ENCODE measurements at regions not wholly inside any gene's neighbourhood (a gene's known extent, or its start where the extent isn't known, plus 50 kb on each side); places are given as distances from the start of the nearest gene placed in this dataset.

- TF ChIP-seq EZH2phosphoT487 (IDR thresholded peaks at IDR 0.05; ENCODE audit: low read depth, severe bottlenecking, unreplicated experiment) (no peak), EZH2 (IDR thresholded peaks at IDR 0.05; ENCODE audit: borderline replicate concordance) (no peak), CTCF (IDR thresholded peaks at IDR 0.05; ENCODE audit: poor library complexity) (no peak)
- no peak for DNase-seq (ENCODE audit: low spot score)
- no peaks in the 10 kb centered on the region for H3K36me3 ChIP-seq (replicated peaks; ENCODE audit: insufficient read depth, low read depth)
- H3K27ac ChIP-seq, result no peak overlapping the region
- no peaks in the 10 kb centered on the region for H3K9me2 ChIP-seq (replicated peaks; ENCODE audit: insufficient read depth)
- no peak overlapping the region for H2AFZ ChIP-seq
- H3K4me1 ChIP-seq (ENCODE audit: insufficient read depth), result no peaks in the 10 kb centered on the region
- H3K4me2 ChIP-seq, result no peak overlapping the region
- H4K20me1 ChIP-seq (ENCODE audit: insufficient read depth, poor library complexity, severe bottlenecking), result no peaks in the 10 kb centered on the region
- H3K4me3 ChIP-seq, result no peak overlapping the region
- no peaks in the 10 kb centered on the region for H3K27me3 ChIP-seq
- H3K79me2 ChIP-seq, result no peaks in the 10 kb centered on the region
- WGBS (ENCODE audit: low lambda C conversion rate, missing lambda C conversion rate), result 87% methylated on average over 7 of the region's 7 CpGs
- H3K9me3 ChIP-seq (ENCODE audit: low read depth), result no peaks in the 10 kb centered on the region
These were observed 97.8 kb upstream of the CLMN start for GRCh38 chr14:95417492-95417891.

GRCh38 chr14:95415993-95416392 is 96.3 kb upstream of the CLMN start:
- H3K4me3 ChIP-seq, result no peak overlapping the region
- H3K9me3 ChIP-seq (ENCODE audit: low read depth), result no peaks in the 10 kb centered on the region
- H3K4me2 ChIP-seq, result no peak overlapping the region
- no peaks in the 10 kb centered on the region for H4K20me1 ChIP-seq (ENCODE audit: insufficient read depth, poor library complexity, severe bottlenecking)
- no peak for DNase-seq (ENCODE audit: low spot score)
- no peaks in the 10 kb centered on the region for H3K4me1 ChIP-seq (ENCODE audit: insufficient read depth)
- H3K27me3 ChIP-seq, result no peaks in the 10 kb centered on the region
- no peak for TF ChIP-seq EZH2 (IDR thresholded peaks at IDR 0.05; ENCODE audit: borderline replicate concordance)
- TF ChIP-seq CTCF (IDR thresholded peaks at IDR 0.05; ENCODE audit: poor library complexity), result no peak
- no peak for TF ChIP-seq EZH2phosphoT487 (IDR thresholded peaks at IDR 0.05; ENCODE audit: low read depth, severe bottlenecking, unreplicated experiment)
- no peaks in the 10 kb centered on the region for H3K79me2 ChIP-seq
- H3K36me3 ChIP-seq (replicated peaks; ENCODE audit: insufficient read depth, low read depth), result no peaks in the 10 kb centered on the region
- H3K9me2 ChIP-seq (replicated peaks; ENCODE audit: insufficient read depth), result no peaks in the 10 kb centered on the region
- H3K27ac ChIP-seq, result no peak overlapping the region
- WGBS (ENCODE audit: low lambda C conversion rate, missing lambda C conversion rate), result 93% methylated on average over 8 of the region's 8 CpGs
- no peak overlapping the region for H2AFZ ChIP-seq

GRCh38 chr14:95413289-95414215 is 93.8 kb upstream of the CLMN start:
- no peaks in the 10 kb centered on the region for H3K36me3 ChIP-seq (replicated peaks; ENCODE audit: insufficient read depth, low read depth)
- TF ChIP-seq EZH2phosphoT487 (IDR thresholded peaks at IDR 0.05; ENCODE audit: low read depth, severe bottlenecking, unreplicated experiment) (no peak), CTCF (IDR thresholded peaks at IDR 0.05; ENCODE audit: poor library complexity) (no peak), EZH2 (IDR thresholded peaks at IDR 0.05; ENCODE audit: borderline replicate concordance) (no peak)
- no peak overlapping the region for H3K4me3 ChIP-seq
- no peaks in the 10 kb centered on the region for H4K20me1 ChIP-seq (ENCODE audit: insufficient read depth, poor library complexity, severe bottlenecking)
- DNase-seq (ENCODE audit: low spot score), result no peak
- H3K9me3 ChIP-seq (ENCODE audit: low read depth), result no peaks in the 10 kb centered on the region
- H3K4me1 ChIP-seq (ENCODE audit: insufficient read depth), result no peaks in the 10 kb centered on the region
- no peak overlapping the region for H2AFZ ChIP-seq
- 67% methylated on average over 11 of the region's 11 CpGs for WGBS (ENCODE audit: low lambda C conversion rate, missing lambda C conversion rate)
- H3K4me2 ChIP-seq, result no peak overlapping the region
- H3K9me2 ChIP-seq (replicated peaks; ENCODE audit: insufficient read depth), result no peaks in the 10 kb centered on the region
- H3K27me3 ChIP-seq, result no peaks in the 10 kb centered on the region
- no peak overlapping the region for H3K27ac ChIP-seq
- no peaks in the 10 kb centered on the region for H3K79me2 ChIP-seq
